ENCODE measurements at regions not wholly inside any gene's neighbourhood (a gene's known extent, or its start where the extent isn't known, plus 50 kb on each side); places are given as distances from the start of the nearest gene placed in this dataset.

DNA sequence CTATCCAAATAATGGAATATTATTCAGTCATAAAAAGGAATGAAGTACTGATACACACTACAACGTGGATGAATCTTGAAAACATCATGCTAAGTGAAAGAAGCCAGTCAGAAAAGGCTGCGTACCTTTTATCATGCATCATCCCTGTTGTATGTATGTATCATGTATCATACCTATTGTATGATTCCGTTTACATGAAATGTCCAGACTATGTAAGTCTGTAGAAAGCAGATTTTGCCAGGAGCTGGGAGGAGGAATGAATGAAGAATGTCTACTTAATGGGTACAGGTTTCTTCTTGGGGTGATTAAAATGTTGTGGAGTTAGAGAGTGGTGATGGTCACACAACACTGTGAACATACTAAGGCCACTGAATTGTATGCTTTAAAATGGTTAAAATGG lies 135.9 kb upstream of the KLF14 start:
- Mint-ChIP-seq H3K36me3 (no peaks in the 10 kb centered on the region), H3K27ac (no peak overlapping the region), H3K4me3 (no peak overlapping the region), H3K4me1 (ENCODE audit: unreplicated experiment) (no peaks in the 10 kb centered on the region), H3K27me3 (no peaks in the 10 kb centered on the region), H3K9me3 (no peaks in the 10 kb centered on the region)
- no peak for DNase-seq (ENCODE audit: extremely low spot score, unreplicated experiment)
- TF ChIP-seq, protein P1, sequence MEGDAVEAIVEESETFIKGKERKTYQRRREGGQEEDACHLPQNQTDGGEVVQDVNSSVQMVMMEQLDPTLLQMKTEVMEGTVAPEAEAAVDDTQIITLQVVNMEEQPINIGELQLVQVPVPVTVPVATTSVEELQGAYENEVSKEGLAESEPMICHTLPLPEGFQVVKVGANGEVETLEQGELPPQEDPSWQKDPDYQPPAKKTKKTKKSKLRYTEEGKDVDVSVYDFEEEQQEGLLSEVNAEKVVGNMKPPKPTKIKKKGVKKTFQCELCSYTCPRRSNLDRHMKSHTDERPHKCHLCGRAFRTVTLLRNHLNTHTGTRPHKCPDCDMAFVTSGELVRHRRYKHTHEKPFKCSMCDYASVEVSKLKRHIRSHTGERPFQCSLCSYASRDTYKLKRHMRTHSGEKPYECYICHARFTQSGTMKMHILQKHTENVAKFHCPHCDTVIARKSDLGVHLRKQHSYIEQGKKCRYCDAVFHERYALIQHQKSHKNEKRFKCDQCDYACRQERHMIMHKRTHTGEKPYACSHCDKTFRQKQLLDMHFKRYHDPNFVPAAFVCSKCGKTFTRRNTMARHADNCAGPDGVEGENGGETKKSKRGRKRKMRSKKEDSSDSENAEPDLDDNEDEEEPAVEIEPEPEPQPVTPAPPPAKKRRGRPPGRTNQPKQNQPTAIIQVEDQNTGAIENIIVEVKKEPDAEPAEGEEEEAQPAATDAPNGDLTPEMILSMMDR (conservative IDR thresholded peaks at IDR 0.05), result no peak

DNA sequence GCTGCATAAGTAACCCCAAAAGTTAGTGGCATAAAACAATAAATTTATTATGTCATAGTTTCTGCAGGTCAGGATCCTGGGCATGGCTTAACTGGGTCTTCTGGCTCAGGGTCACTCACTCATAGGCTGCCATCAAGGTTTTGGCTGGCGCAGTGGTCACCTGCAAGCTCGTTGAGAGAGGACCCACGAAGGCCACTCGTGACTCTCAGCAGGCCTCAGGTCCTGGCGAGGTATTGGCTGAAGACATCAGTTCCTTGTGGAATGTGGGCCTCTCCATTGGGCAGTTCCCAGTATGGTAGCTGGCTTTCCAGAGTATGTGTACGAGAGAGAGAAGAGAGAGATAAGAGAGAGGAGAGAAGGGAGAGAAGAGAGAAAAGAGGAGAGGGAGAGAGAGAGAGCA lies 138.3 kb upstream of the KLF14 start:
- no peaks in the 10 kb centered on the region for H3K36me3 Mint-ChIP-seq
- no peak for DNase-seq (ENCODE audit: extremely low spot score, unreplicated experiment)
- no peak overlapping the region for H3K27ac Mint-ChIP-seq
- TF ChIP-seq, protein P1 (conservative IDR thresholded peaks at IDR 0.05), result no peak
- H3K4me1 Mint-ChIP-seq (ENCODE audit: unreplicated experiment), result peaks cover 15% of the 10 kb centered on the region
- H3K27me3 Mint-ChIP-seq, result no peaks in the 10 kb centered on the region
- H3K4me3 Mint-ChIP-seq, result no peak overlapping the region
- H3K9me3 Mint-ChIP-seq, result no peaks in the 10 kb centered on the region

GRCh38 chr7:130872756-130873448 lies 138.9 kb upstream of the KLF14 start:
- TF ChIP-seq, protein P1 (conservative IDR thresholded peaks at IDR 0.05), result no peak
- H3K36me3 Mint-ChIP-seq, result no peaks in the 10 kb centered on the region
- H3K9me3 Mint-ChIP-seq, result no peaks in the 10 kb centered on the region
- no peaks in the 10 kb centered on the region for H3K27me3 Mint-ChIP-seq
- peaks cover 18% of the 10 kb centered on the region for H3K4me1 Mint-ChIP-seq (ENCODE audit: unreplicated experiment)
- DNase-seq (ENCODE audit: extremely low spot score, unreplicated experiment), result no peak
- H3K4me3 Mint-ChIP-seq, result no peak overlapping the region
- H3K27ac Mint-ChIP-seq, result no peak overlapping the region

GRCh38 chr7:130874071-130874915 lies 140.3 kb upstream of the KLF14 start:
- TF ChIP-seq, protein P1 (conservative IDR thresholded peaks at IDR 0.05), result no peak
- no peaks in the 10 kb centered on the region for H3K9me3 Mint-ChIP-seq
- DNase-seq (ENCODE audit: extremely low spot score, unreplicated experiment), result no peak
- H3K4me1 Mint-ChIP-seq (ENCODE audit: unreplicated experiment), result peaks cover 18% of the 10 kb centered on the region
- H3K27me3 Mint-ChIP-seq, result no peaks in the 10 kb centered on the region
- H3K4me3 Mint-ChIP-seq, result no peak overlapping the region
- no peaks in the 10 kb centered on the region for H3K36me3 Mint-ChIP-seq
- peak overlapping the region; percentile 24 for H3K27ac Mint-ChIP-seq

DNA sequence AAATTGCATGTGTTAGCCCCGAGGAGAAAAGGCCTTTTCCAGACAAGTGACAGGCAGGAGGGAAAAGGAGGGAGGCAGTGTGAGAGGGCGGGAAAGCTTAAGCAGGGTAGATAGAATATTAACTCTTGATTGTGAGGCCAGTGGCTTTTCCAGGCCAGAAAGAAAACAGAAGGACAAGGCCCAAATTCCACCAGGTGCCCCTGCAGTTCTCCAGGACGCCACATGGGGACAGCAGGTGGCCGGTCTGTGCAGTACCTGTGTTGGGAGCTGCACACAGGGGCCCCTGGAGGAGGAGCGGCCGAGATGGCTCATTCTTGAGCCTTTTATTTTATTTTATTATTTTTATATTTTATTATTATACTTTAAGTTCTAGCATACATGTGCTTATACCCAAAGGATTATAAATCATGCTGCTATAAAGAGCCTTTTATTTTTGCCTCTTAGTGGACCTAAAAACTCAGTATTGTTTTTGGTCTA lies 141.3 kb upstream of the KLF14 start:
- Mint-ChIP-seq H3K27me3 (no peaks in the 10 kb centered on the region), H3K4me1 (ENCODE audit: unreplicated experiment) (peaks cover 18% of the 10 kb centered on the region), H3K36me3 (no peaks in the 10 kb centered on the region), H3K27ac (no peak overlapping the region), H3K9me3 (no peaks in the 10 kb centered on the region), H3K4me3 (no peak overlapping the region)
- TF ChIP-seq, protein P1 (conservative IDR thresholded peaks at IDR 0.05), result peak; percentile 85
- no peak for DNase-seq (ENCODE audit: extremely low spot score, unreplicated experiment)
